Panc1 (cell line): ENCODE measurements at regions not wholly inside any gene's neighbourhood (a gene's known extent, or its start where the extent isn't known, plus 50 kb on each side); places are given as distances from the start of the nearest gene placed in this dataset.

Source experiments
- ATAC-seq: fragments of 200-7000 bp; cut with Tn5 transposase; 2 replicates; pipeline ENCODE4 v1.9.1; 2020; ENCODE audit warnings: mild to moderate bottlenecking, moderate library complexity
- BruUV-seq: library from RNA; stranded (reverse); fragments of 400-500 nt; replicated peaks from 2 replicates; lab custom pipeline; 2021; lab: Mats Ljungman, UMichigan
- CTCF ChIA-PET: fragments of 300-600 bp; sonication (Branson Sonifier 250); formaldehyde crosslinking; loops from one replicate; lab custom pipeline; 2022; ENCODE audit warnings: antibody characterized with exemption; lab: Charles Lee
- POLR2A ChIA-PET: fragments of 300-600 bp; sonication (Branson Sonifier 250); formaldehyde crosslinking; loops from one replicate; lab custom pipeline; 2022; ENCODE audit warnings: antibody characterized with exemption; lab: Charles Lee
- DNase-seq: peaks from one replicate; pipeline ENCODE4 v3.0.0-alpha.2; 2010; ENCODE audit warnings: low read depth, low spot score
- H3K27ac ChIP-seq: 2 replicates; pipeline ENCODE4 v1.5.1; 2011; ENCODE audit warnings: mild to moderate bottlenecking, low read length, inconsistent platforms
- H3K27me3 ChIP-seq: fragments of 200-500 bp; sonication (Bioruptor generic); 2 replicates; pipeline ENCODE4 v1.6.0; 2014; ENCODE audit warnings: low read length, inconsistent platforms; ENCODE audit not compliant: control insufficient read depth, insufficient read depth
- H3K36me3 ChIP-seq: fragments of 200-500 bp; sonication (Bioruptor generic); 2 replicates; pipeline ENCODE4 v1.5.1; 2014; ENCODE audit warnings: inconsistent platforms, mild to moderate bottlenecking, low read length, moderate library complexity; ENCODE audit not compliant: control insufficient read depth, insufficient read depth
- H3K4me1 ChIP-seq: 2 replicates; pipeline ENCODE4 v1.5.1; 2011; ENCODE audit warnings: inconsistent platforms, mild to moderate bottlenecking, low read length, moderate library complexity; ENCODE audit not compliant: control insufficient read depth, insufficient read depth
- H3K4me3 ChIP-seq, 2 experiments: 2 replicates each; pipeline ENCODE4 v1.5.1; 2011 to 2012; ENCODE audit warnings: low read depth in 2 of 2, low read length in 2 of 2, mild to moderate bottlenecking in 2 of 2, inconsistent platforms in 1 of 2, moderate library complexity in 1 of 2
- H3K9me3 ChIP-seq: fragments of 200-500 bp; sonication (Bioruptor generic); 2 replicates; pipeline ENCODE4 v1.5.1; 2014; ENCODE audit warnings: low read depth, mild to moderate bottlenecking, inconsistent platforms, low read length, moderate library complexity; ENCODE audit not compliant: control insufficient read depth, insufficient read depth
- CTCF ChIP-seq: fragments of 450-650 bp; IDR thresholded peaks from 2 replicates; pipeline ENCODE4 v1.5.1; 2017; ENCODE audit warnings: mild to moderate bottlenecking
- POLR2AphosphoS5 ChIP-seq: IDR thresholded peaks from 2 replicates; pipeline ENCODE4 v1.6.1; 2012; ENCODE audit warnings: mild to moderate bottlenecking, low read depth, low read length, moderate library complexity
- SIN3A ChIP-seq: IDR thresholded peaks from 2 replicates; pipeline ENCODE4 v1.6.1; 2012; ENCODE audit warnings: low read depth, mild to moderate bottlenecking, low read length, moderate library complexity, borderline replicate concordance; ENCODE audit not compliant: insufficient read depth
- TCF7L2 ChIP-seq: IDR thresholded peaks from 2 replicates; pipeline ENCODE4 v1.6.1; 2011; ENCODE audit warnings: mild to moderate bottlenecking, low read depth, low read length, inconsistent platforms
- in situ Hi-C: cut with HindIII; loops from 2 replicates; pipeline ENCODE4 v1.10.0; 2016; ENCODE audit warnings: low sequenced_read_pairs, low pct_unique_long_range_greater_than_20kb
- intact Hi-C: fragments of 100-400 bp; cut with micrococcal nuclease; formaldehyde crosslinking; loops from one replicate; pipeline ENCODE4 v1.10.0; 2022; ENCODE audit not compliant: unreplicated experiment
- TF ChIP-seq, protein P1 (sequence below), 2 experiments: IDR thresholded peaks; 2 replicates each; pipeline ENCODE4 v1.6.1; 2011 to 2012; ENCODE audit warnings: low read depth in 2 of 2, control low read depth in 1 of 2, low read length in 1 of 2, mild to moderate bottlenecking in 1 of 2, moderate library complexity in 1 of 2; ENCODE audit not compliant: insufficient read depth in 1 of 2

DNA sequence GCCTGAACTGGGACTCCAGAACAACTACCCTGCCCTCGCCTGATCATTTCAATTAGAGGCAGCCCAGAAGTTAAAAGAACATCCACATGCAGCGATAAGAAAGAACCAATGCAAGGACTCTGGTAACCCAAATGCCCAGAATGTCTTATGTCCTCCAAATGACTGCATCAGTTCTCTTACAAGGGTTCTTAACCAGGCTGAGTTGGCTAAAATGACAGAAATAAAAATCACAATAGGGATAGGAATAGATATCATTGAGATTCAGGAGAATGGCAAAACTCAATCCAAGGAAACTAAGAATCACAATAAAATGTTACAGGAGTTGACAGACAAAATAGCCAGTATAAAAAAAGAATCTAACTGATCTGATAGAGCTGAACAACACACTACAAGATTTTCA lies 80.1 kb upstream of the PTGFR start:
- no peak for DNase-seq
- ChIA-PET CTCF (no interaction called here), POLR2A (no interaction called here)
- H3K27me3 ChIP-seq: no peaks in the 10 kb centered on the region
- TF ChIP-seq SIN3A: no peak
- no peak for TF ChIP-seq TCF7L2
- no peaks in the 10 kb centered on the region for H3K9me3 ChIP-seq
- ATAC-seq: no peak
- no TSS peak for BruUV-seq
- H3K4me1 ChIP-seq: no peaks in the 10 kb centered on the region
- H3K4me3 ChIP-seq: no peak overlapping the region
- no peak overlapping the region for H3K27ac ChIP-seq
- in situ Hi-C loops (no loop called here), intact Hi-C loops (no loop called here)
- no peaks in the 10 kb centered on the region for H3K36me3 ChIP-seq

- no TSS peak for BruUV-seq
- ATAC-seq: no peak
- no peak for DNase-seq
- intact Hi-C loops (no loop called here), in situ Hi-C loops (no loop called here)
- Histone ChIP-seq H3K4me3 (no peak overlapping the region), H3K27ac (no peak overlapping the region), H3K9me3 (no peaks in the 10 kb centered on the region), H3K27me3 (no peaks in the 10 kb centered on the region), H3K36me3 (no peaks in the 10 kb centered on the region), H3K4me1 (no peaks in the 10 kb centered on the region)
- ChIA-PET POLR2A (no interaction called here), CTCF (no interaction called here)
- no peak for TF ChIP-seq CTCF
- TF ChIP-seq, protein P1, sequence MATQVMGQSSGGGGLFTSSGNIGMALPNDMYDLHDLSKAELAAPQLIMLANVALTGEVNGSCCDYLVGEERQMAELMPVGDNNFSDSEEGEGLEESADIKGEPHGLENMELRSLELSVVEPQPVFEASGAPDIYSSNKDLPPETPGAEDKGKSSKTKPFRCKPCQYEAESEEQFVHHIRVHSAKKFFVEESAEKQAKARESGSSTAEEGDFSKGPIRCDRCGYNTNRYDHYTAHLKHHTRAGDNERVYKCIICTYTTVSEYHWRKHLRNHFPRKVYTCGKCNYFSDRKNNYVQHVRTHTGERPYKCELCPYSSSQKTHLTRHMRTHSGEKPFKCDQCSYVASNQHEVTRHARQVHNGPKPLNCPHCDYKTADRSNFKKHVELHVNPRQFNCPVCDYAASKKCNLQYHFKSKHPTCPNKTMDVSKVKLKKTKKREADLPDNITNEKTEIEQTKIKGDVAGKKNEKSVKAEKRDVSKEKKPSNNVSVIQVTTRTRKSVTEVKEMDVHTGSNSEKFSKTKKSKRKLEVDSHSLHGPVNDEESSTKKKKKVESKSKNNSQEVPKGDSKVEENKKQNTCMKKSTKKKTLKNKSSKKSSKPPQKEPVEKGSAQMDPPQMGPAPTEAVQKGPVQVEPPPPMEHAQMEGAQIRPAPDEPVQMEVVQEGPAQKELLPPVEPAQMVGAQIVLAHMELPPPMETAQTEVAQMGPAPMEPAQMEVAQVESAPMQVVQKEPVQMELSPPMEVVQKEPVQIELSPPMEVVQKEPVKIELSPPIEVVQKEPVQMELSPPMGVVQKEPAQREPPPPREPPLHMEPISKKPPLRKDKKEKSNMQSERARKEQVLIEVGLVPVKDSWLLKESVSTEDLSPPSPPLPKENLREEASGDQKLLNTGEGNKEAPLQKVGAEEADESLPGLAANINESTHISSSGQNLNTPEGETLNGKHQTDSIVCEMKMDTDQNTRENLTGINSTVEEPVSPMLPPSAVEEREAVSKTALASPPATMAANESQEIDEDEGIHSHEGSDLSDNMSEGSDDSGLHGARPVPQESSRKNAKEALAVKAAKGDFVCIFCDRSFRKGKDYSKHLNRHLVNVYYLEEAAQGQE (IDR thresholded peaks at IDR 0.05; ENCODE audit: insufficient read depth in 1 of 2, low read depth in 2 of 2, low read length in 1 of 2): no peak
- TF ChIP-seq POLR2AphosphoS5: no peak
- no peak for TF ChIP-seq TCF7L2
- TF ChIP-seq SIN3A: no peak
These were observed 79.1 kb upstream of the PTGFR start for GRCh38 chr1:78411707-78412106.

- ATAC-seq: no peak
- in situ Hi-C loops (no loop called here), intact Hi-C loops (no loop called here)
These were observed 75.6 kb upstream of the PTGFR start for GRCh38 chr1:78415165-78415564.

More at GRCh38 chr1:78415165-78415564, 75.6 kb upstream of the PTGFR start:
- H3K36me3 ChIP-seq: no peaks in the 10 kb centered on the region
- ChIA-PET POLR2A (no interaction called here), CTCF (no interaction called here)
- H3K9me3 ChIP-seq: no peaks in the 10 kb centered on the region
- no peaks in the 10 kb centered on the region for H3K4me1 ChIP-seq
- TF ChIP-seq CTCF: no peak
- no peak for TF ChIP-seq TCF7L2
- TF ChIP-seq, protein P1 (IDR thresholded peaks at IDR 0.05; ENCODE audit: insufficient read depth in 1 of 2, low read depth in 2 of 2, low read length in 1 of 2): no peak
- TF ChIP-seq POLR2AphosphoS5: no peak
- TF ChIP-seq SIN3A: no peak
- BruUV-seq: no TSS peak
- H3K27me3 ChIP-seq: no peaks in the 10 kb centered on the region
- no peak overlapping the region for H3K4me3 ChIP-seq
- no peak for DNase-seq
- no peak overlapping the region for H3K27ac ChIP-seq
